HG02938 (cell line): ENCODE measurements at regions not wholly inside any gene's neighbourhood (a gene's known extent, or its start where the extent isn't known, plus 50 kb on each side); places are given as distances from the start of the nearest gene placed in this dataset.
"Not testable (repeated sequence)": the region's sequence is repeated elsewhere in the genome, so short reads cannot be mapped to it uniquely, and the experiment has no call there.

Experiments
- ATAC-seq: cut with Tn5 transposase; IDR thresholded peaks from one replicate; pipeline ENCODE4 v1.9.1; 2021; ENCODE audit warnings: mild to moderate bottlenecking, moderate library complexity; ENCODE audit not compliant: unreplicated experiment

DNA sequence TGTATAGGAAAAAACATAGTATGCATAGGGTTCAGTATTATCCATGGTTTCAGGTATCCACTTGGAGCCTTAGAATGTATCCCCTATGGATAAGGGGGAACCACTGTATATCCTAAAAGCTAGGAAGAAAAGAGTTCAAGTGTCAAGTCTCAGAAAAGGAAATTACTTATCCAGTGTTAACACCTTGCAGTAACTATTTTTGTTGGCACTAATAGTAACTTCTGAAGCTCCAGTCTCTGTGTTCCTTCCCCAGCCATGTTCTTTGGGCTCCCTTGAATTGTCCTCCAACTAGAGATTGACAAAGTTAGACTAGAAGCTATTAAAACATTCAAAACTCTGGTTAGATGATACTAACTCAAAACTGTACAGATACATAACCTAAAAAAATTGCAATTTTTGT lies 370.8 kb downstream of the NFIB start:
- ATAC-seq = no peak

GRCh38 chr9:13942695-13943094 lies 371.2 kb downstream of the NFIB start:
- no peak for ATAC-seq

- no peak for ATAC-seq
Observed at GRCh38 chr9:13942201-13942600, 371.7 kb downstream of the NFIB start.

- ATAC-seq = no peak
Observed at GRCh38 chr9:13941714-13942113, 372.2 kb downstream of the NFIB start.

GRCh38 chr9:13939701-13940490 lies 374.0 kb downstream of the NFIB start:
- ATAC-seq = no peak

DNA sequence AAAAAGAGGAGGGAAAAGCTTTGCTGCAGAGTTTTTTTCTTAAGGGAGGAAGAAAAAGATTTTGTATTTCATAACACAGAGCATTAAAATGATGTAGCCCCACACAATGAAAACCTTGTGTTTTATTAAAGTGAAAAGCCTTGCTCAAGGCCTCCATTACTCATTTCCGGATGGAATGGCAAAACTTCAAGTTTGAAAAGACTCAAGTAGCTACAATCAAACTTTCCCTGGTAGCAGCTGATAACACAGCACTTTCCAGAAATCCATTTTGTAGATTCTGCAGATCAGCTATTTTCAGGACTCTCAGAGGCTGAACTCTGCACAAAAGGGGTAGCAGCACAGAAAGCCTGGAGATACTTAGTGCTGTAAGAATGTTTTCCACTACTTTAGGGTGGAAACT lies 374.8 kb downstream of the NFIB start:
- ATAC-seq = no peak

DNA sequence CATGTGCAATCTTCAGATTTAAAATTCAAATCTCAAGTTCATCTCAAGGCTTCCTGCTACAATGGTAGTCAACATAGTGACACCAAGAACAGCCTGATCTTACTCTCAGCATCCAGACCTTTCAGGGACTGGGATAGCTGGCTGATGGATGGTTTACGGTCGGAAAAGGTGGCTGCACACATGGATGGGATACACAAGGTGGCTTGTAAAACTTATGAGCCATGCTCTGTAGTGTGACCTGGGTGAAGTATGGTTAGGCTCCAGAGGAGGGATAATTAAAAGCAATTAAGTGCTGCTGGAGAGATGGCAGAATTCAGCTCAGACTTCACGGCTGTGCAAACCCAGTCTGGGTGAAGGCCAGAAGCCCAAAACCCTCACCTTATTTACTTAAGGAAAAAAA lies 379.5 kb downstream of the NFIB start:
- no peak for ATAC-seq

DNA sequence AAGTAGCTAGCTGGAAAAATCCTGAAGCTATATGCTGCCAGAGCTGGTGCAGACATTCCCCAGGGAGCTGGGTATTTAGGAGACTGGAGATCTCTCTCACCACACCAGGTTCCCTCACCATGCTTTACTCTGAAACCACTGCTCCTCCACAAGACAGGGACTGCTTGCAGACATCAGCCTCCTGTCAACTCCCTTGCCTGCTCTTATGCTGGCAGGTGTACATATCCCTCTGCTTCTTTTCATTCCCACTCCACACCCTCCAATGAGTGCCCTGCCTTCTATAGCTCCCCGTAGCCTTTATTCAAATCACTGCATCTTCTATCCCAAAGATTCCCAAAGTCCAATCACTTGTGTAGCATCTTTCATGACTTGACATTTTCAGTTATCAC lies 380.7 kb downstream of the NFIB start:
- ATAC-seq = no peak

DNA sequence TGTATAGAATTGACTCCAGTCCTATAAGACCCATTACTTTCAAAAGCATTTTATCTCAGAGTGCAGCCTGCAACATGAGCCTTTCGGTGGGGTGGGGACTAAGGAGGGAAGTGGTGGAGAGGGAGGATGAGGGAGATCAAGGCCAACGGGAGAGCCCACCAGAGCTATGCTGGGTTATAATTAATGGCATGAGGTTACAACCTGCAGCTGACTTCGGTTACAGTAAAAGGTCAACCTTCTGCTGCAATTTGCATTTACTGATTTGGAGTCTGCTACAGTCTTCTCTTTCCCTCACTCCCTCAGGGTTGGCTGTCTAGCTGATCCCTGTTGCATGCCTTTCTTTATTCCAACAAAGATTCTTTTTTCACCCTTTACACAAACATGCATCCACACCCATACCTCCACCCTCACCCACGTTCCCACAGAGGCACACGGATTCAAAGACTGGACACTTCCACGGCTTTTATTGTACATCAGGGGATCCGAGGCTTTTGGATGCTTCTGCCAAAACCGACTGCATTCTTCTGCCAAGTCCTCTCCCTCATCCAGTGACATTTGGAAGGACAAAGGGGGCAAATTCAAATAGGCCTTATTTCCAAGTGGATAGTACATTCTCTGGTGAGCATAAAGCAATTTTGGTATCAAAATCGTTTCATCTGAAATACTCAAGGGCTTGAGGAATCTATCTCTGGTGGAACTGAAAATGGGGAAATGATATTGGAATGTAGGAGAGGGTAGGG lies 381.2 kb downstream of the NFIB start:
- no peak for ATAC-seq

GRCh38 chr9:13929013-13929412 lies 384.9 kb downstream of the NFIB start:
- no peak for ATAC-seq

- ATAC-seq = no peak
Observed at GRCh38 chr9:13923381-13923780, 390.6 kb downstream of the NFIB start.

- no peak for ATAC-seq
Observed at GRCh38 chr9:13920557-13920956, 393.4 kb downstream of the NFIB start.

- no peak for ATAC-seq
Observed at GRCh38 chr9:13919401-13919800, 394.5 kb downstream of the NFIB start.

GRCh38 chr9:13917534-13917933 lies 396.4 kb downstream of the NFIB start:
- ATAC-seq = no peak

DNA sequence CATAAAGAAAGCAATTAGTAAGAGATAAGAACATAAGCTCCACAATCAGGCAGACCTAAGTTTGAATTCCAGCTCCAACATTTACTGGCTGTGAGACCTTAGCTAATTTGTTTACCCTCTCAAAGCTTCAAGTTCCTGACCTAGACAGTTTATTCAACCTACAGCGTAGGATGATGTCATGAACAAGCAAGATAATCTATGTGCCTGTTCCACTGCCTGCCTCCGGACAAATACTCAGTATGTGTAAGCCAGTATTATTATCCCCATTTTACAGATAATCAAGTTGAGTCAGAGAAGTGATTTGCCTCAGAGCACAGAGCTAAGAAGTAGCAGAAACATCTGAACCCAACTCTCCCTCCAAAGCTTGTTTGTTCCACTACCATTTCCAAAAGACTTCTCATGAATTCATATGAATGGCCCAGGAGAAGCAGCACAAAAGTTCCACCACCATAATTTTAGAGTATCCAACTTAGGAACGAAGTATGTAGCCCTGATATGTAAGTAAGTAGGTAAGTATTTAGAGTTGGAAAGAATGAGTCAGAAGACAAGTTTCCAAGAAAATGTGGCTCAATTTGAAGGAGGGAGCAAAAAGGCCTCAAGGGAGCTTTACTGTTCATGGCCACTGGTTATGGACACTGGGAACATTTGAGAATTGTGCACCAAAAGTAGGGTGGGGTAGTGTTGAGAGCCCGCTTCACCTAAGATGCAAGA lies 398.2 kb downstream of the NFIB start:
- ATAC-seq = no peak

DNA sequence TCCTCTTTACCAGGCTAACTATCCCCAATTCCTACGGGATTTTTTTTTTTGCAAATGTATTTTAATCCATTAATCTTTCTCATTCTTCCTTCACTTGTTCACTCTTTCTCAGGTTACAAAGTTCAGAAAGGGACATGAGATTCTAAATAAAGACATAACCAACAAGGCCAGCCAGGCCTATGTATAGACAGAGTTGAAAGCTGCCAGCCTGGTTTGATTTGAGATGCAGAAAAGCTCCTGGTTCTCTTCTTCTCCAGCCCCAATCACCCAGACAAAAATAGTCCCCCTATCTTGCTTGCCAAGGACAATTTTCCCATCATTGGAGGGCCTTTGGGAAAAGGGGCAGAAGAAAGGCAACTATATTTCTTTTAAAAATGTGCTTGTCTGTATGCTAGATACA lies 398.8 kb downstream of the NFIB start:
- ATAC-seq = no peak

DNA sequence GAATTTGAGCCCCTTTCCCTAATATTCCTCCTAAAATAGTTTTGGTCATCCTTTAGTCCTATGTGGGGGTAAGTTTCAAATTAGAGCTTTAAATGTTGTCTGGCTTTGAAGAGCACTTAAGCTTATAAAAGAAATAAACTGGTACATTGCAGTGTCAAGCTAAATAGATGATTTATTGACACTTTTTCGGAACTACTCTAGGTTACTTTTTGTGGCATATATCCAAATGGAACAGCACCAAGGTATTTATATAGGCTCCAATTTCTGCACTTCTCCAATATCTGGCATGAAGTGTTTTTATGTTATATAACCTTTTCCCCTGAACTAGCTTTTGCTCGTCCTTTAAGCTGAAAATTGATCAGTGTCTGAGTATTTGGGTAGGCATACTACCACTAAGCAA lies 402.5 kb downstream of the NFIB start:
- ATAC-seq = no peak

GRCh38 chr9:13907842-13908241 lies 406.1 kb downstream of the NFIB start:
- not testable (repeated sequence) for ATAC-seq

GRCh38 chr9:13904746-13905145 lies 409.2 kb downstream of the NFIB start:
- ATAC-seq = no peak

DNA sequence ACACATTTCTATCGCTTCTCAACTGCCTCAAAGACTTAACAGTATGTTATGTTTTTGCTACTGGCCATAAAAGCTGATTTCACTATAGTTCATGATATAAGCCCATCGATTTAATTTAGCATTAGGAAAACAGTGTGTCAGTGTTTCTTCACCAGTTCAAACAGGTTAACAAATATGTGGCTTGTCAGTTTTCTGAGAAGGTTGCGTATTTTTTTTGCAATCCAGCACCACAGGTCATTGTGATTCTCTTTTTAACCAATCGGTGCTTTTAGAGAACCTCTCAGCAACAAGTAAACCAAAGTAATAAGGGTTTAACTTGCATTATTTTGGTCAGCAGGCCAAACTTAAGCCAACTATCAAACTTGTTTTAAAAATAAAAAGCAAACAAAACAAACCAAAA lies 409.6 kb downstream of the NFIB start:
- ATAC-seq = no peak

- ATAC-seq = no peak
Observed at GRCh38 chr9:13902286-13903066, 411.5 kb downstream of the NFIB start.
